ENCODE measurements at regions not wholly inside any gene's neighbourhood (a gene's known extent, or its start where the extent isn't known, plus 50 kb on each side); places are given as distances from the start of the nearest gene placed in this dataset.

DNA sequence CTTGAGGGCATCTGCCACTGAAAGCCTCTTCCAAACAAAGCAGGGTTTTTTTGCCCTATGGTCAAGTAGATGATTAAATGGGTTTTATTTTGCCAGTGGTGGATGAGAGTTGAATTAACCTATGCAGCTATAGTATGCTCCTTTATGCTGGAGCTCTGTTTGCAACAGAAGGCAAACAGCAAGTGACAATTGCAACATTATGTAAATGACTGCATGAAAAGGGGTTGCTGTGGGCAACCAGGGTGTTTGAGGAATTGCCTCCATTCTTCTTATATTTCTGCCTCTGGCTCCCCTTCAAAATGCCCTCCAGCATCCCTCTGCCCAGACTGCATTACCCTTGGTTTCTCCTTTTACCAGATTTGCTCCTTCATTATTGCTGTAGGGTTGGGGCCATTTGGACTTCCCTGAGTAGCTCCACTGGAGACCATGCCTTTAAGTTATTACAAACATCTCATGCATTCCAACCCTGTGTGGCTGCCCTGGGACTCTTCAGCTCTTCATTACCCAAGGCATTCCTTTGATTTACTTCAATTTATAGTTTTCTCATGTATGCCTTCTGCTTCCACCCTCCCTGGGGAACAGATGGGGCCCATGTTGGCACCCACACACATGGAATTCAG is 398.4 kb downstream of the PRDM2 start:
- TF ChIP-seq, protein P1, sequence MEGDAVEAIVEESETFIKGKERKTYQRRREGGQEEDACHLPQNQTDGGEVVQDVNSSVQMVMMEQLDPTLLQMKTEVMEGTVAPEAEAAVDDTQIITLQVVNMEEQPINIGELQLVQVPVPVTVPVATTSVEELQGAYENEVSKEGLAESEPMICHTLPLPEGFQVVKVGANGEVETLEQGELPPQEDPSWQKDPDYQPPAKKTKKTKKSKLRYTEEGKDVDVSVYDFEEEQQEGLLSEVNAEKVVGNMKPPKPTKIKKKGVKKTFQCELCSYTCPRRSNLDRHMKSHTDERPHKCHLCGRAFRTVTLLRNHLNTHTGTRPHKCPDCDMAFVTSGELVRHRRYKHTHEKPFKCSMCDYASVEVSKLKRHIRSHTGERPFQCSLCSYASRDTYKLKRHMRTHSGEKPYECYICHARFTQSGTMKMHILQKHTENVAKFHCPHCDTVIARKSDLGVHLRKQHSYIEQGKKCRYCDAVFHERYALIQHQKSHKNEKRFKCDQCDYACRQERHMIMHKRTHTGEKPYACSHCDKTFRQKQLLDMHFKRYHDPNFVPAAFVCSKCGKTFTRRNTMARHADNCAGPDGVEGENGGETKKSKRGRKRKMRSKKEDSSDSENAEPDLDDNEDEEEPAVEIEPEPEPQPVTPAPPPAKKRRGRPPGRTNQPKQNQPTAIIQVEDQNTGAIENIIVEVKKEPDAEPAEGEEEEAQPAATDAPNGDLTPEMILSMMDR (optimal IDR thresholded peaks at IDR 0.05 in 1 of 3, IDR thresholded peaks at IDR 0.05 in 1 of 3, conservative IDR thresholded peaks at IDR 0.05 in 1 of 3; ENCODE audit: extremely low read depth in 1 of 3, insufficient read depth in 2 of 3, low read length in 3 of 3), result no peak
- TF ChIP-seq EZH2 (IDR thresholded peaks at IDR 0.05; ENCODE audit: low read length), result no peak
